ENCODE measurements at regions not wholly inside any gene's neighbourhood (a gene's known extent, or its start where the extent isn't known, plus 50 kb on each side); places are given as distances from the start of the nearest gene placed in this dataset.

- ChIA-PET POLR2A (no interaction called here), CTCF (interaction anchor here (1.3 to 1.6 kb wide), 2 partner anchors 12 to 103 kb away, joined by 4 to 9 read pairs; partner anchors contain the start of gene CEBPB)
- Mint-ChIP-seq H3K36me3 (no peaks in the 10 kb centered on the region), H3K4me1 (peaks cover 7% of the 10 kb centered on the region), H3K27me3 (ENCODE audit: low read depth) (no peaks in the 10 kb centered on the region), H3K27ac (no peak overlapping the region), H3K4me3 (no peak overlapping the region), H3K9me3 (no peaks in the 10 kb centered on the region)
- TF ChIP-seq NR2C2 (CRISPR knock-in tag; IDR thresholded peaks at IDR 0.05), result no peak
- DNase-seq (ENCODE audit: low spot score), result no peak
- ATAC-seq, result no peak
Measured at GRCh38 chr20:50293284-50294139, 102.9 kb downstream of the CEBPB start.

- peak overlapping the region; percentile 19; the same call in 1 of the 2 replicates for H3K27ac Mint-ChIP-seq
Measured at GRCh38 chr20:50294164-50295088, 103.8 kb downstream of the CEBPB start.

GRCh38 chr20:50295345-50295744, 104.7 kb downstream of the CEBPB start:
- H3K36me3 Mint-ChIP-seq, result no peaks in the 10 kb centered on the region
- H3K4me3 Mint-ChIP-seq, result no peak overlapping the region
- no peaks in the 10 kb centered on the region for H3K9me3 Mint-ChIP-seq
- ChIA-PET CTCF (interaction anchor here (0.9 kb wide), 1 partner anchor 14 kb away, joined by 3 read pairs; no protein-coding TSS in a partner anchor), POLR2A (interaction anchor here (1.1 kb wide), 2 partner anchors 10 to 105 kb away, joined by 3 to 4 read pairs; partner anchors contain the start of gene CEBPB)
- no peak for DNase-seq (ENCODE audit: low spot score)
- ATAC-seq, result no peak
- no peaks in the 10 kb centered on the region for H3K27me3 Mint-ChIP-seq (ENCODE audit: low read depth)
- peaks cover 7% of the 10 kb centered on the region for H3K4me1 Mint-ChIP-seq
- H3K27ac Mint-ChIP-seq, result no peak overlapping the region
- TF ChIP-seq ZNF396 (CRISPR knock-in tag; IDR thresholded peaks at IDR 0.05; ENCODE audit: borderline replicate concordance) (no peak), FOXP1 (CRISPR knock-in tag; IDR thresholded peaks at IDR 0.05; ENCODE audit: borderline replicate concordance) (no peak), TP53 (CRISPR knock-in tag; IDR thresholded peaks at IDR 0.05) (no peak), JUN (CRISPR knock-in tag; IDR thresholded peaks at IDR 0.05) (no peak), SMAD3 (CRISPR knock-in tag; IDR thresholded peaks at IDR 0.05; ENCODE audit: borderline replicate concordance) (no peak), NFATC4 (CRISPR knock-in tag; IDR thresholded peaks at IDR 0.05) (no peak), ZNF232 (CRISPR knock-in tag; IDR thresholded peaks at IDR 0.05) (no peak), SMAD4 (CRISPR knock-in tag; IDR thresholded peaks at IDR 0.05) (no peak), ZNF423 (CRISPR knock-in tag; IDR thresholded peaks at IDR 0.05) (no peak), JAZF1 (CRISPR knock-in tag; IDR thresholded peaks at IDR 0.05) (no peak), ZNF121 (CRISPR knock-in tag; IDR thresholded peaks at IDR 0.05) (no peak), MAX (CRISPR knock-in tag; IDR thresholded peaks at IDR 0.05) (no peak), AR (CRISPR knock-in tag; IDR thresholded peaks at IDR 0.05) (no peak)
- TF ChIP-seq, protein P1, sequence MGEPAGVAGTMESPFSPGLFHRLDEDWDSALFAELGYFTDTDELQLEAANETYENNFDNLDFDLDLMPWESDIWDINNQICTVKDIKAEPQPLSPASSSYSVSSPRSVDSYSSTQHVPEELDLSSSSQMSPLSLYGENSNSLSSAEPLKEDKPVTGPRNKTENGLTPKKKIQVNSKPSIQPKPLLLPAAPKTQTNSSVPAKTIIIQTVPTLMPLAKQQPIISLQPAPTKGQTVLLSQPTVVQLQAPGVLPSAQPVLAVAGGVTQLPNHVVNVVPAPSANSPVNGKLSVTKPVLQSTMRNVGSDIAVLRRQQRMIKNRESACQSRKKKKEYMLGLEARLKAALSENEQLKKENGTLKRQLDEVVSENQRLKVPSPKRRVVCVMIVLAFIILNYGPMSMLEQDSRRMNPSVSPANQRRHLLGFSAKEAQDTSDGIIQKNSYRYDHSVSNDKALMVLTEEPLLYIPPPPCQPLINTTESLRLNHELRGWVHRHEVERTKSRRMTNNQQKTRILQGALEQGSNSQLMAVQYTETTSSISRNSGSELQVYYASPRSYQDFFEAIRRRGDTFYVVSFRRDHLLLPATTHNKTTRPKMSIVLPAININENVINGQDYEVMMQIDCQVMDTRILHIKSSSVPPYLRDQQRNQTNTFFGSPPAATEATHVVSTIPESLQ (CRISPR knock-in tag; IDR thresholded peaks at IDR 0.05), result no peak
- TF ChIP-seq, protein P2, sequence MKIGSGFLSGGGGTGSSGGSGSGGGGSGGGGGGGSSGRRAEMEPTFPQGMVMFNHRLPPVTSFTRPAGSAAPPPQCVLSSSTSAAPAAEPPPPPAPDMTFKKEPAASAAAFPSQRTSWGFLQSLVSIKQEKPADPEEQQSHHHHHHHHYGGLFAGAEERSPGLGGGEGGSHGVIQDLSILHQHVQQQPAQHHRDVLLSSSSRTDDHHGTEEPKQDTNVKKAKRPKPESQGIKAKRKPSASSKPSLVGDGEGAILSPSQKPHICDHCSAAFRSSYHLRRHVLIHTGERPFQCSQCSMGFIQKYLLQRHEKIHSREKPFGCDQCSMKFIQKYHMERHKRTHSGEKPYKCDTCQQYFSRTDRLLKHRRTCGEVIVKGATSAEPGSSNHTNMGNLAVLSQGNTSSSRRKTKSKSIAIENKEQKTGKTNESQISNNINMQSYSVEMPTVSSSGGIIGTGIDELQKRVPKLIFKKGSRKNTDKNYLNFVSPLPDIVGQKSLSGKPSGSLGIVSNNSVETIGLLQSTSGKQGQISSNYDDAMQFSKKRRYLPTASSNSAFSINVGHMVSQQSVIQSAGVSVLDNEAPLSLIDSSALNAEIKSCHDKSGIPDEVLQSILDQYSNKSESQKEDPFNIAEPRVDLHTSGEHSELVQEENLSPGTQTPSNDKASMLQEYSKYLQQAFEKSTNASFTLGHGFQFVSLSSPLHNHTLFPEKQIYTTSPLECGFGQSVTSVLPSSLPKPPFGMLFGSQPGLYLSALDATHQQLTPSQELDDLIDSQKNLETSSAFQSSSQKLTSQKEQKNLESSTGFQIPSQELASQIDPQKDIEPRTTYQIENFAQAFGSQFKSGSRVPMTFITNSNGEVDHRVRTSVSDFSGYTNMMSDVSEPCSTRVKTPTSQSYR (CRISPR knock-in tag; IDR thresholded peaks at IDR 0.05), result no peak
- TF ChIP-seq, protein P3, sequence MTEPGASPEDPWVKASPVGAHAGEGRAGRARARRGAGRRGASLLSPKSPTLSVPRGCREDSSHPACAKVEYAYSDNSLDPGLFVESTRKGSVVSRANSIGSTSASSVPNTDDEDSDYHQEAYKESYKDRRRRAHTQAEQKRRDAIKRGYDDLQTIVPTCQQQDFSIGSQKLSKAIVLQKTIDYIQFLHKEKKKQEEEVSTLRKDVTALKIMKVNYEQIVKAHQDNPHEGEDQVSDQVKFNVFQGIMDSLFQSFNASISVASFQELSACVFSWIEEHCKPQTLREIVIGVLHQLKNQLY (CRISPR knock-in tag; IDR thresholded peaks at IDR 0.05), result no peak

More at GRCh38 chr20:50294164-50295088, 103.8 kb downstream of the CEBPB start:
- DNase-seq (ENCODE audit: low spot score) (no peak), ATAC-seq (peak; percentile 64)
- TF ChIP-seq GABPB1 (CRISPR knock-in tag; IDR thresholded peaks at IDR 0.05) (0 out of 2 replicates have a peak, but pooled peaks have one; percentile 8), SMAD3 (CRISPR knock-in tag; IDR thresholded peaks at IDR 0.05; ENCODE audit: borderline replicate concordance) (no peak)
- Mint-ChIP-seq H3K9me3 (no peaks in the 10 kb centered on the region), H3K4me3 (no peak overlapping the region), H3K4me1 (peaks cover 7% of the 10 kb centered on the region), H3K36me3 (no peaks in the 10 kb centered on the region), H3K27me3 (ENCODE audit: low read depth) (no peaks in the 10 kb centered on the region)
- ChIA-PET CTCF (interaction anchor here (0.8 to 1.2 kb wide), 6 partner anchors 9 to 141 kb away, joined by 3 to 4 read pairs (median 4); partner anchors contain the start of gene CEBPB), POLR2A (interaction anchor here (0.6 to 1.1 kb wide), 3 partner anchors 9 to 216 kb away, joined by 3 to 5 read pairs (median 4); partner anchors contain the start of gene CEBPB)

All from WTC11 (cell line).